ENCODE measurements at regions not wholly inside any gene's neighbourhood (a gene's known extent, or its start where the extent isn't known, plus 50 kb on each side); places are given as distances from the start of the nearest gene placed in this dataset.
"Not testable (repeated sequence)": the region's sequence is repeated elsewhere in the genome, so short reads cannot be mapped to it uniquely, and the experiment has no call there.

DNA sequence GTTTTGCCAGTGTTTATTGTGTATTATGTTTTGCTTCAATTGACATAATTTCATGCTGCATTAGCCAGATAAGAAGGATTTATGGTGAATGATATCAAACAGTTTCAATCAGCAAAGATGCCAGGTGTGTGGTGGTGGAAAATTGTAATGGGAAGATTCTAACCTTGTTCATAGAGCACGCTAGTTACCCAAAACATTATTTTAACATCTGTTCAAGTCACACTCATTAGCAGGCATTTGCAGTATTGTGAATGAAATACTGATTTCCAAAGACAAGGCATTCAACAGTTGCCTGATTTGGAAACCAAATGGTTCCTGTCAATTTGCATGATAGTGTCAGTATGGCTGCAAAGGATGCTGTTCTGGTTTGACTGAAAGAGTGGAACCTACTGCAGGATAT, 129.7 kb downstream of the EPC1 start:
- Mint-ChIP-seq H3K4me1 (ENCODE audit: low read depth) (no peaks in the 10 kb centered on the region), H3K27ac (ENCODE audit: unreplicated experiment) (no peak overlapping the region), H3K9me3 (ENCODE audit: low read depth) (peaks cover 18% of the 10 kb centered on the region), H3K36me3 (ENCODE audit: low read depth) (peaks cover 6% of the 10 kb centered on the region), H3K27me3 (ENCODE audit: low read depth) (no peaks in the 10 kb centered on the region), H3K4me3 (ENCODE audit: unreplicated experiment) (no peak overlapping the region)
- no peak for DNase-seq (ENCODE audit: low spot score)
- no peak for TF ChIP-seq CTCF (IDR thresholded peaks at IDR 0.05)

DNA sequence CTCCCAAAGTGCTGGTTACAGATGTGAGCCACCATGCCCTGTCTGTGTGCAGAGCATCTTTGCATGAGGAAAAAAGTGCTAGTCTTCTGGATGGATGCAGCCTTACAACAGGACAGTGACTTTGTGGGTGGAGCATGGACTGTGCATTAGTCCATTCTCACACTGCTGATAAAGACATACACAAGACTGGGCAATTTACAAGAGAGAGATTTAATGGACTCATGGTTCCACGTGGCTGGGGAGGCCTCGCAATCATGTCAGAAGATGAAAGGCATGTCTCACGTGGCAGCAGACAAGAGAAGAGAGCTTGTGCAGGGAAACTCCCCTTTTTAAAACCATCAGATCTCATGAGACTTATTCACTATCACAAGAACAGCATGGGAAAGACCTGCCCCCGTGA, 133.1 kb downstream of the EPC1 start:
- H3K4me3 Mint-ChIP-seq (ENCODE audit: unreplicated experiment); H3K9me3 Mint-ChIP-seq (ENCODE audit: low read depth); H3K27me3 Mint-ChIP-seq (ENCODE audit: low read depth); H3K27ac Mint-ChIP-seq (ENCODE audit: unreplicated experiment); H3K36me3 Mint-ChIP-seq (ENCODE audit: low read depth); DNase-seq (ENCODE audit: low spot score); H3K4me1 Mint-ChIP-seq (ENCODE audit: low read depth): not testable (repeated sequence)

DNA sequence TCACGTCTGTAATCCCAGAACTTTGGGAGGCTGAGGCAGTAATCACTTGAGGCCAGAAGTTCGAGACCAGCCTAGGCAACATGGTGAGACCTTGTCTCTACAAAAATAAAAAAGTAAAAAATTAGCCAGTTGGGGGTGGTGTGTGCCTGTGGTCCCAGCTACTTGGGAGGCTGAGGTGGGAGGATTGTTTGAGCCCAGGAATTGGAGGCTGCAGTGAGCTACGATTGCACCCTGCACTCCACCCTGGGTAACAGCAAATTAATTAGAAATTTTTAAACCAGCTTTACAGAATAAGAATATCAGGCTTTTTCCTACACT, 136.0 kb downstream of the EPC1 start:
- H3K9me3 Mint-ChIP-seq (ENCODE audit: low read depth), result no peaks in the 10 kb centered on the region
- DNase-seq (ENCODE audit: low spot score), result no peak
- no peaks in the 10 kb centered on the region for H3K36me3 Mint-ChIP-seq (ENCODE audit: low read depth)
- H3K27ac Mint-ChIP-seq (ENCODE audit: unreplicated experiment), result no peak overlapping the region
- H3K4me3 Mint-ChIP-seq (ENCODE audit: unreplicated experiment), result no peak overlapping the region
- TF ChIP-seq CTCF (IDR thresholded peaks at IDR 0.05), result peak; percentile 60
- H3K4me1 Mint-ChIP-seq (ENCODE audit: low read depth), result no peaks in the 10 kb centered on the region
- no peaks in the 10 kb centered on the region for H3K27me3 Mint-ChIP-seq (ENCODE audit: low read depth)

DNA sequence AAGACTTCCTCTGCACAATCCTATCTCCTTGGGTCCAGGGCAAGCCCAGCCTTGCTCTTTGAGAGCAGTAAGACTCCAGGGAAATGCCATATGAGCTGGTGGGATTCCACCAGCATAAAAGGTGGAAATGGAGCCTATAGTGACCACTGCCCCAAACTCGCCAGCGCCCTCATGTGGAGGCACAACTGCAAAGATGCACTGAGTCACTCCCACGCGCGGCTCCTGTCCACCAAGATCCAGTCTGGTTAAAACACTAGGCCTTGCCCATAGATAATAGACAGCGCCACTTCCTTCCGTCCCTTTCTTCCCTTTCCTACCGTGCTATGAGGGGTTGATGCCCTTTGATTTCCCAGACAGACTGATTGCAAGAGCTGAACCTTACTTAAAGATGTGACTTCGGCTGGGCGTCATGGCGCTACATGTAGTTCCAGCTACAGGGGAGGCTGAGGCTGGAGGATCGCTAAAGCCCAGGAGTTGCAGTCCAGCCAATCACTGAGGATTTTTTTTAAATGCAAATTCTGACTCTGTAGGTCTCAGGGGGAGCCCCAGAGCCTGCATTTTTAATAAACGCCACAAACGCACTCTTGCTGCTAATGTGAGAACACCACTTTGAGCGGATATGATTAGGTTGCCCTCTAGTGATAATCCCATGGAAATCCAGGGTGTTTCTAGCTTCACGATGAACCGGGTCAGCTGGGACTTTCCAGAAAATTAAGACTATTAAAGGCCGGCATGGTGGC, 136.5 kb downstream of the EPC1 start:
- H3K4me1 Mint-ChIP-seq (ENCODE audit: low read depth), result peaks cover 4% of the 10 kb centered on the region
- H3K27ac Mint-ChIP-seq (ENCODE audit: unreplicated experiment), result no peak overlapping the region
- no peaks in the 10 kb centered on the region for H3K27me3 Mint-ChIP-seq (ENCODE audit: low read depth)
- no peak overlapping the region for H3K4me3 Mint-ChIP-seq (ENCODE audit: unreplicated experiment)
- DNase-seq (ENCODE audit: low spot score), result no peak
- peak; percentile 82 for TF ChIP-seq CTCF (IDR thresholded peaks at IDR 0.05)
- no peaks in the 10 kb centered on the region for H3K36me3 Mint-ChIP-seq (ENCODE audit: low read depth)
- no peaks in the 10 kb centered on the region for H3K9me3 Mint-ChIP-seq (ENCODE audit: low read depth)

DNA sequence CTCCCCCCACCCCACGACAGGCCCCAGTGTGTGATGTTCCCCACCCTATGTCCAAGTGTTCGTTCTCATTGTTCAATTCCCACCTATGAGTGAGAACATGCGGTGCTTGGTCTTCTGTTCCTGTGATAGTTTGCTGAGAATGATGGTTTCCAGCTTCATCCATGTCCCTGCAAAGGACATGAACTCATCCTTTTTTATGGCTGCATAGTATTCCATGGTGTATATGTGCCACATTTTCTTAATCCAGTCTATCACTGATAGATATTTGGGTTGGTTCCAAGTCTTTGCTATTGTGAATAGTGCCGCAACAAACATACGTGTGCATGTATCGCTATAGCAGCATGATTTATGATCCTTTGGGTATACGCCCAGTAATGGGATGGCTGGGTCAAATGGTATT, 139.0 kb downstream of the EPC1 start:
- not testable (repeated sequence) for H3K27me3 Mint-ChIP-seq (ENCODE audit: low read depth); H3K27ac Mint-ChIP-seq (ENCODE audit: unreplicated experiment); DNase-seq (ENCODE audit: low spot score); H3K36me3 Mint-ChIP-seq (ENCODE audit: low read depth); H3K9me3 Mint-ChIP-seq (ENCODE audit: low read depth); H3K4me3 Mint-ChIP-seq (ENCODE audit: unreplicated experiment); H3K4me1 Mint-ChIP-seq (ENCODE audit: low read depth)

DNA sequence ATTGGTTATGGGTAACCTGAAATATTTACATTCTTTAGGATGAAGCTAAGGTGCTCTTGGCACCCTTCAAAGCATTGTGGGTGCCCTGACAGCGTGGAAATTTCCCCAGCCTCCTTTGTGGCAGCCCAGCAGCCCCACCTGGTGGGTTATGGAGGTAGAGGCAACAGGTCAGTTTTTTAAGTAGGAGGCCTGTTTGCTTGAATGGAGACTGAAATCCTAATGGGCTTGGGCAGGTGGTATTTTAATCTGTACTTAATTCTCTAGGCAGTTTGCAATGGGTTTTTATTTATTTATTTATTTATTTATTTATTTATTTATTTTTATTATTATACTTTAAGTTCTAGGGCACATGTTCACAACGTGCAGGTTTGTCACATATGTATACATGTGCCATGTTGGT, 139.4 kb downstream of the EPC1 start:
- no peaks in the 10 kb centered on the region for H3K27me3 Mint-ChIP-seq (ENCODE audit: low read depth)
- peaks cover 3% of the 10 kb centered on the region for H3K36me3 Mint-ChIP-seq (ENCODE audit: low read depth)
- no peak overlapping the region for H3K4me3 Mint-ChIP-seq (ENCODE audit: unreplicated experiment)
- peaks cover 7% of the 10 kb centered on the region for H3K9me3 Mint-ChIP-seq (ENCODE audit: low read depth)
- TF ChIP-seq CTCF (IDR thresholded peaks at IDR 0.05), result peak; percentile 80
- H3K27ac Mint-ChIP-seq (ENCODE audit: unreplicated experiment), result no peak overlapping the region
- peaks cover 6% of the 10 kb centered on the region for H3K4me1 Mint-ChIP-seq (ENCODE audit: low read depth)
- DNase-seq (ENCODE audit: low spot score), result no peak

Data from chondrocyte (in vitro differentiated cells).